HG02763 (cell line): ENCODE measurements at regions not wholly inside any gene's neighbourhood (a gene's known extent, or its start where the extent isn't known, plus 50 kb on each side); places are given as distances from the start of the nearest gene placed in this dataset.
A peak's percentile ranks its signal among the peaks of the same experiment; 100 is the strongest.
"Not testable (repeated sequence)": the region's sequence is repeated elsewhere in the genome, so short reads cannot be mapped to it uniquely, and the experiment has no call there.

Experiments
- ATAC-seq: cut with Tn5 transposase; IDR thresholded peaks from one replicate; pipeline ENCODE4 v1.9.1; 2021; ENCODE audit warnings: mild to moderate bottlenecking, moderate library complexity; ENCODE audit not compliant: unreplicated experiment

DNA sequence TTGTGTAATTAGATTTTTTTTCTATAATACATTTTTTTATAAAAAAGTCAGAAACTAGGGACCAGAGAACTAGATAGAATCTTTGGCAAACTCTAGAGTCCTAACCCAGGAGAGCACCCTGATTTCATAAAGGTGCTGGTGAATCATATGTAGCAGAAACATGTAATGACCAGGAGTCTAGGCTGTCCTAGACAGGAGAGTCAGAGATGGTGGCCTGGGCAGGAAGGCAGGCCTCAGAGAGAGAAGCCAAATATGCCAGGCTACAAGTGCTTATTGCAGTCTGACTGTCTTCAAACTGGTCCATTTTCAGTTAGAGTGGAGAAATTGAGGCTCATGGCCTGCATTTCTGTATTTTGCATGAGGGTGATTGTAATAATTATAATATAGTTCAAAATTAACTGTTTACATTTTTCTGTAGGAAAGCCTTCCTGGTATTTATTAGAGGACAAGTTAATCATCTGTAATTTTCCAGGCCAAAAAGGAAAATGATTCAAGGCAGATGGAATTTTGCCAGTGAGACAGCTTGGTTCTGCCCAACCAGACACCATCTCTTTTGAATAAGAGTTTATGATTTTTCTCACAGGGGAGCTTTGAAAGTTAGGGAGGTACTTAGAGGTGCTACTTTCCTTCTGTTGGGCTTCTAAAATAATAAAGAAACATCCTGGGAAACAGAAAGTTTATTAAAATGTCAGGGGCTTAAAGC lies 129.8 kb downstream of the S1PR1 start:
- ATAC-seq = no peak

DNA sequence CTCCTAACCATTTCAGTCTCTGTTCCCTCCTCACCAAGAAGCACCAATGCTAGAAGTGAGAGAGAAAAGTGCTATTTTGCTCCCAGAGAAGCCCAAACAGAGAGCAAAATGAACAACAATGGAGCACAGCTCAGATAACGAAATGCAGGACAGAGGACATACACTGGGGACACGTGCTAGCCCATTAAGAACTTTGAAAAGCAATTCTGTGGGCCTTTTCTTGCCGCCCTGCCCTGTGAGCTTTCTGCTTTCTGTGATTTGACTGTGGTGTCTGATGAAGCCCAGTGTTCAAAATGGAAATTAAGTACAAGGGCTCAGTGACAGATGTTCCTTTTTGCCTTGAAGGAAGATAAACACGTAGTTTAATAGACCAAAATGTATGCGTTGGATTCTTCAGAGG lies 130.8 kb downstream of the S1PR1 start:
- no peak for ATAC-seq

DNA sequence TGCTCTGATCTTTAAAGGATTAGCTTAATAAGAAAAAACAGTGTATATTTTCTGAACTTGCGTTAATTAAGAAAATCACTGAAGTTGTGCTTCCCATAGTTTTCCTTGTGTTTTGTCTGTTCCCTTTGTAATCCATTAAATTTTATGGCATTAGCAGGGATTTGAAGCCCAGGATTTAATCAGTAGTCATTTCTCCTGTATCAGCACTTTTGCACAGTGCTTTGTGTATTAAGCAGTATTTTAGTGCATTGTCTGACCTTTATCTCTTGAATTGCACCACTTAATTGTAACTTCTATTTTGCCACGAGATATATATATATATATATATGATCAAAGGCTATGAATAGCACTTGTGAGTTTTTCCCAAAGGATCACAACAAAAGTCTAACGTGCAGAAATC lies 133.7 kb downstream of the S1PR1 start:
- no peak for ATAC-seq

DNA sequence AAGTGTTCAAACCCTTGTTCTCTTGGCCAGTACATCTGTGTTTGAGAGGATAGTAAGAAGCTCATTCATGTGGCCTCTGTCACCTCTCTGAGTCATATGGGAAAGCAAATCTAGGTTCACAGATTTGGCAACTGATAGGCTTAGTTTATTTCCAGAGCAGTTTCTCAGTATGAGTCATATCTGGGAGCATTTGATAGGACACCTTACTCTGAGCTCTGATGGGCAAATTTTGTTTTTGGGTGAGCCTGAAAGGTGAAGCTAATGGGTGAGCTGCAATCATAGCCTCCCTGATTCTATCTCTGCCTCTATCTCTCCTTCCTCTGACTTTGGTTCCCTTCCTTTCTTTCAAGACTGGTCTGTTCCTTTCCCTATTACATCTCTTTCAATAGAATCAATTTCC lies 134.4 kb downstream of the S1PR1 start:
- peak; percentile 93 for ATAC-seq

DNA sequence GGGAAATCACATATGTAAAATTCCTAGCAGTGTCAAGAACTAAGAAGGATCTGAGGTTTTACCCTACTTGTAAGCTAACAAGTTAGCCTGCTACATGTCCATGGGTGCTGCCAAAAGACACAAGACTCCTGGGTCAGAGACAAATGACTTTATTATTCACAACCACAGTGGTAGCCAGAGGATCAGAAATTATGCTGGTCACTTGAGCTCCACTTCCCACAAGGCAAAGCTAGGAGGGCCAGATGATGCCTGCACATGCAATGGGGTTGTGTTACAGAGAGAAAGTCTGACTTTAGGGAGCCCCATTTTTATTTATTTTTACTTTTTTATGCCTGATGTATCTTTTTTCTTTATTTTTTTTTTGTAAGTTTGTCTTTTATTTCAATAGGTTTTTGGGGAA lies 136.8 kb downstream of the S1PR1 start:
- no peak for ATAC-seq

DNA sequence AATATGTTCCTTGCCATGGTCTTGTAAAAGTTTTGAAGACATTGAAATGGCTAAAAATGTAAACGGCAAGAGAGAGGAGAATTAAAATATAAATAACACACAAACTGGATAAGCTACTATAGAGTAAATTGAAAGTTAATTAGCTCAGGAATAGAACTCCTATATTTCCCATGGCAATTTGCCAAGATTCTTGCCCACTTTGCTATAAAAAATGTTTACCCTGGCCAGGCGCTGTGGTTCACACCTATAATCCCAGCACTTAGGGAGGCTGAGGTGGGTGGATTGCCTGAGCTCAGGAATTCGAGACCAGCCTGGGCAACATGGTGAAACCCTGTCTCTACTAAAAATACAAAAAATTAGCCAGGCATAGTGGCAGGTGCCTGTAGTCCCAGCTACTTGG lies 138.6 kb downstream of the S1PR1 start:
- not testable (repeated sequence) for ATAC-seq

DNA sequence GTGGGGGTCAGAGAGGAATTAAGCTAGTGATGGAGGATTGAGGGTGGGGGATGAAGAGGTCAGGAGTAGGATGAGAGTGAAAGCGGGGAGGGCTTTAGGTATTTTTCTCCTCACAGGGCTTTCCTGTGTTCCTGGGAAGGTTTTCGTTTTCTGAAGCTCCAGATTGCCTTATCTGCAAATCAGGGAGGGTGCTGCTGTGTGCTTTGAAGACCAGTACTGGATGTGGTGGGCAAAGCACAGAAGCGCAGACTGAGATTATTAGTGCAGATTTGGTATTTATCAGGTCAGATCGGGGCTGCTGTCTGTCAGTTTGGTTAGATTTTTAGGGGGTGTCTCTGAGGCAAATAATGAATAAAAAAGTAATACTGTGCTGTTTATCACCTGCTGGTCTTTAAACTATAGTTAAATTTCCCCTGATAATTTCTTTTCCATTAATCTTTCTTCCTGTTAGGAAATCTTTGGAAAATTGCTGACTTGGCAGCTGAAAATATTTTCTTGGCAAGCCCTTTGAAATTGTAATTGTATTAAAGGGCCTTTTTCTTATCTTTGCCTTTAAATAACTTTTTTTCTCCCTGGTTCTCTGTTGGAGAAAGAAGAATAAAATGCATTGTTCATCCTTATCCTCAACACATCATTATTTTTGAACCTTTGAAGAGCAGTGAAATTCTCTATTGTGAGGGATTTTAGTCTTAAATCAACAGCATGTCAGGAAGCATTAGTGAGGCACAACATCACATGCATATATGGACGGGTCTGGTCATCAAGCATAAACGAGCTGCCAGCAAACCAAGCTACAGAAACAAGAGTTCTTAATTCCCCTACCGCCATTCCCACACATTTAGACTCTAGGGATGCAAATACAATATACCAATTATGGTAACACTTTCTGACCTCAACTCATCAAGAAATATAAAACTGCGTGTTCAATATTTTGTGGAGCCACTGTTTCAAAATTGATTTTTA lies 139.6 kb downstream of the S1PR1 start:
- no peak for ATAC-seq

DNA sequence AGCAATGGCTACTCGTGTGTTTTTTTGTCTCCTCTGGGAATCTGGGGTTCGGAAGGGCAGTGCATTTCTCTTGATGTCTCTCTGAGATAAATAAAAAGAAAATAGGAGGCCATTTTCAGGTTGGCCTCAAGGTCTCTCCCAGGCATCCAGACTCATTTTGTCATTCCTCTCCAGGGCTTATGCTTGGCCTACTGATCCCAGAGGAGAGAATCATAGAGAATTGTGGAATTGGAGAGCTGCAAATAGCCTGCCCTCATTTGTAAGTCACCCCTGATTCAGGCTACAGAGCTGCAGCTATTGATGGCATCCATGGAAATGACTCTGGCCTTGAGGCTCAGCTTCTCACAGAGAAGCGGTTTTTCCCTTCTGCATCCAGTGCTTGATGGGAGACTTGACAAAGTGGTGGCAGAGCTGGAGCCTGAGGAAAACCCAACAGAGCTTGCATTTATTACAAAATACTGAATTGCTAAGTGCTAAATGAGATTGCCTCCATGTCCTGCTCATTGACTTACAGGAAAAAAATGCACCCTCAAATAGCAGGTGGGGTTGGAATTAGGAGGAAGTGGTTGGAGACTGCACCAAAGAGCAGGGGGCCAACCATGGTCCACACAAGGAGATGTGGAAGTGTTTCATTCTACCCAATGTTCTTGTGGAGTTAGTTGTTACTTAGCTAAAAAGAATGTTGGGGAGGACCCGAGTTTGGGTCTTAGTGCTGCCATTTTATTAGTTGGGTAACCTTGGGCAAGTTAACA lies 140.4 kb downstream of the S1PR1 start:
- no peak for ATAC-seq

DNA sequence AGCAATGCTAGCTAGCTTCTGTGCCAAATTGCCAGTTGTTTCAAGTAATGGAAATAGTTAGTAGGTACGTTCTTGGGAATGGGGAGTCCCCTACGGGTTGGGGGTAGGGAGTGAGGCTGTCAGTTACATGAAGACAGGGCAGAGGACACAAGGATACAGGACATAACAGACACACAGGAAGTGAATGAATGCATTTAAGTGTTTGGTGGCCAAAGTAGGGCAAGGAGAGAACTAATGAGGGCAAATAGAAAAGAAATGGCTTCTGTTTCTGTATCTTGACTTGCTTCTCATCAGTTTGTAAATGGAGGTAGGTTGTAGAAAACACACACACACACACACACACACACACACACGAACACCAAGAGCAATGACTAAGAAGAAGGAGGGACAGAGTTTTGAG lies 142.2 kb downstream of the S1PR1 start:
- ATAC-seq = no peak

DNA sequence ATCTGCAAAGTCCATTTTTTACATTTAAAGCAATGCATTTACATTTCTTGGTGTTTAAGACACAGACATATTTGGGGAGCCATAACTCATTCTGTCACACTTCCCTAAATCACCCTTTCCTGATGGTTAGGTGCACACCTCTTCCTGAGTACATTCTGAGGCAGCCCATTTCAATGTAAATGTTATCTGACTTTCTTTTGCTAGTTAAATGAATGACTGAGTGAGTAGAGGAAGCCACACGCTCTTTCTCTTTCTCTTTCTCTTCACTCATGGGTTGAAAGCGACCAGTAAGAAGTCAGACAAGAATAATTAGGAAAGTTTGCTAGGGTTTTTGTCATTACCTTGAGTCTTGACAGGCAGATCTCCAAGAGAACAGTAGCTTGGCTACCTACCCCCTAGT lies 143.1 kb downstream of the S1PR1 start:
- ATAC-seq = peak; percentile 98

DNA sequence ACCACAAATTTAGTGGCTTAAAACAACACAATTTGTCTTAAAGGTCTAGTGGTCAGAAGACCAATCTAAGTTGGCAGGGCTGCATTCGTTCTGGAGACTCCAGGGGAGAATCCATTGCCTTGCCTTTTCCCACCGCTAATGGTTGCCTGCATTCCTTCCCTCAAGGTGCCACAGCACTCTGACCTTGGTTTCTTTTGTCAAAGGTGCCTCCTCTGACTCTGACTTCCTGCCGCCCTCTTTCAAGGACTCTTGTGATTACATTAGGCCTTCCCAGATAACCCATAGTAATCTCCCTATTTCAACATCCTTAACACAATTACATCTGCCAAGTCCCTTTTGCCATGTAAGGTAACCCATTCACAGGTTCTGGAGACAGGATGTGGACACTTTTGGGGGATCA lies 145.3 kb downstream of the S1PR1 start:
- ATAC-seq = no peak

DNA sequence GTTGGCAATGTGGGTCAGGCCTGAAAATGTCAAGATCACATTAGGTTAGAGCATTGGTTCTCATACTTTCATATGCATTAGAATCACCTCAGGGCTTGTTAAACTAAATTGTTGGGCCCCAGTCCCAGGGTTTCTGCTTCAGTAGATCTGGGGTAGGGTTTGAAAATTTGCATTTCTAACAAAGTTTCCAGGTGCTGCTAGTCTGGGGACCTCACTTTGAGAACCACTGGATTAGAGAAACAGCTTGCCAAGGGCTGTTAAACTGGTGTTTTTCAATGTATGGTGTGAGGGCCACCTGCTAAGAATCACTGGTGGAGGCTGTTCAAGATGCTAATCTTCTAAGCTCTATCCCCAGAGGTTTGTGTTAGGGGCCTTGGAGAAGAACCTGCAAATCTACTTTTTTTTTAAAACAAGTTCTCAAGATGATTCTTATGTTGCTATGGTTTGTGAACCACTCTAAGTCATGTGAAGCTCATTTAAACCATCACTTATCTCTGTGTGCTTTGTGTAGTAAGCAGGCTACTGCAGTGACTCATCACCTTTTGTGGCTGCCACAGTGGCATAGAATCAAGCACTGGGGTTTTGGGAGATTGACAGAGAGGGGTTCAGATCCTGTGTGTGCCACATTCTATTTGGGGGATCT lies 152.2 kb downstream of the S1PR1 start:
- ATAC-seq = peak; percentile 83

DNA sequence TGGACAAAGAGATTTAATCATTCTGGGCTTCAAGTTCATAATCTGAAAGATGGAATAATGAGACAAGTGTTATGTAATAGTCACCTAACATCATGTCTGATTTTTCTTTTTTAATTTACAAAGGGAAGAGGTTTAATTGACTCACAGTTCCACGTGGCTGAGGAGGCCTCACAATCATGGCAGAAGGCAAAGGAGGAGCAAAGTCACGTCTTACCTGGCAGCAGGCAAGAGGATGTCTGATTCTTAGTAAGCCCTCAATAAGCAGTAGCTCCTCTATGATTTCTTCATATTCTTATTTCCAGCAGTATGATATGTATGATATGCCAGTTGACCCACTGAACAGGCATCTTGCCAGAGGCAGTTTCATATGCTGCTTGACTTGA lies 152.7 kb downstream of the S1PR1 start:
- no peak for ATAC-seq

DNA sequence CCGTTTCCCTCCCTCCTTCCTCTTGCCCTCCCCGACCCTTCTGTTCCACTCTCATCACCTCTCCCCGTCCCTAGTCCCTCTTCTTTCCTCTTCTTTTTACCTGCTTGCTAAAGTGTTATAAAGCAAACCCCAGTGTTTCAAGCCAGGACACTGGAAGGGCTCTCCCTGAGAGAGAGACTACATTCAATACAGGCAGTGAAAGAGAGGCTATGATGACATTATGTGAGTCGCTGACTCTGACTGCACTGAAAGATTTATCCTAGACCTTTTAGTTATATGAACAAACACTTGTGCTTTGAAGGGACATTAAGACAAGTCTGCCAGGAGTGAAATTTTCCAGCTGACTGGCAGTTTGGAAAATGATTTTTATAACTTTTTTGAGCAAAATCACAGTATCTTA lies 155.7 kb downstream of the S1PR1 start:
- ATAC-seq = no peak

DNA sequence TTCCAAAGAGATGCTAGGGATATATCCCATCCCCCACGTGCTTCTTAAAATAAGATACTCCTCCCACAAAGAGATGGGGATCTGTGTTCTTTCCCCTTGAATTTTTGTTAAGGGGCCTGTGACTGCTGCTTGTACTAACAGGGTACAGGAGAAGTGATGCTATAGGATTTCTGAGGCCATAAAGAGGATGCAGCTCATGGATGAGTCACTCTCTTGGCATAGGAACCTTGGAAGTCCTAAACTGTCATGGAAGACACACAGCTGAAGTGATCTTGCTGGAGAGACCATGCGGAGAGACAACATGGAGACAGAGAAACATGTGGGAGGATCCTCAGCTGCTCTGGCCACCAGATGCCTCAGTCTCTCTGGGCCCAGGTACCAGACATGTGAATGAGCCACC lies 157.2 kb downstream of the S1PR1 start:
- ATAC-seq = no peak

DNA sequence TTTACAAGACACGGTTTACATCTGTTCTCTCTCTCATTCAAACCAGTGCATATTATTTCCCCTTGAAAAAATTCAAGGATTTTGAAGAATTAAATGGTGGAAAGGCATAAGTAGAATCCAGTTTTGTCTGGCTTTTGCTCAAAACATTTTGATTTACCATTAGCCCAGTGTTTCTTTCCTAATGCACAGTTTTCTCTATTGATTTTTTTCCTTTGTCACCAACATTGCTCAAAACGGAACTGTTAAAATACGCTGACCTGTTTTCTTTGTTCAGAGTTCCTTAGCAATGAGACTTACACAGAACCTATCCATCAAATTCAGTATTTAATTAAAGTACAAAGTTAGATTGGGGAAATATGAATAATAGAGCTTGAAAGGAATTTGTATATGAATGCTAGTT lies 162.4 kb downstream of the S1PR1 start:
- ATAC-seq = no peak

DNA sequence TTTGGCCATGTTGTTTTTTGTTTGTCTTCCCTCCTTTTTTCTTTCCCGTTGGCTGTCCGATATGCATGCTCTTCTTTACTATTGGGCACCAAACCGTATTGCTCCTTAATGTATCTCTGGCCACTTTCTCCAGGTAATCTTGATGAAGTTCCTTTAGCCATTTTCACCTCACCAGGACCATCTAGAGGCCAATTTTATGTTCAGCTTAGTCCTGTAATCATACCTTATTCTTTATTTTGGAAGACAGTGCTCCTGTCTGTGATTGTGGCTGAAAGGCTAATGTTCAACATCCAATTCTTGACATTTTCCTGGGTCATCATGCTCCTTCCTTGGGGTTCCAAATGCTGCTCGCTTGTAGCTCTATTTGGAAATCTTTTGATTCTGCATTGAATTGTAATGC lies 169.5 kb downstream of the S1PR1 start:
- ATAC-seq = no peak

DNA sequence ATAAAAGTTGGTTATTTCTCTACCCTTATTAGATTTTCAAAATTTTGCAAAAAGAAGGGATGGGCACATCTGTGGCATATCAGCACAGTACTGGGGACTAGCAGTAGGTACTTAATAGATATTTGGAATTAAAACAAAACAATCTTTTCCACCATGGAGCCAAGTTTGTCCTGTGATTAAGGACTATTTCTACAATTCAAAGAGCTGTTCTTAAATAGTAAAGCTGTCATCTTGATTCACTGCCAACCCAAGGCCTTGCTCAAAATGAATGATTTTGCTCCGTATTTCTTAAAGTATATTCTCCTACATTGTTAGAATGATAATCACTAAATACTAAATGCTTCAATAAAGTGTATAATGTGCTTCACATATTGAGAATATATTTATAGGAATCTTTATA lies 169.9 kb downstream of the S1PR1 start:
- no peak for ATAC-seq

DNA sequence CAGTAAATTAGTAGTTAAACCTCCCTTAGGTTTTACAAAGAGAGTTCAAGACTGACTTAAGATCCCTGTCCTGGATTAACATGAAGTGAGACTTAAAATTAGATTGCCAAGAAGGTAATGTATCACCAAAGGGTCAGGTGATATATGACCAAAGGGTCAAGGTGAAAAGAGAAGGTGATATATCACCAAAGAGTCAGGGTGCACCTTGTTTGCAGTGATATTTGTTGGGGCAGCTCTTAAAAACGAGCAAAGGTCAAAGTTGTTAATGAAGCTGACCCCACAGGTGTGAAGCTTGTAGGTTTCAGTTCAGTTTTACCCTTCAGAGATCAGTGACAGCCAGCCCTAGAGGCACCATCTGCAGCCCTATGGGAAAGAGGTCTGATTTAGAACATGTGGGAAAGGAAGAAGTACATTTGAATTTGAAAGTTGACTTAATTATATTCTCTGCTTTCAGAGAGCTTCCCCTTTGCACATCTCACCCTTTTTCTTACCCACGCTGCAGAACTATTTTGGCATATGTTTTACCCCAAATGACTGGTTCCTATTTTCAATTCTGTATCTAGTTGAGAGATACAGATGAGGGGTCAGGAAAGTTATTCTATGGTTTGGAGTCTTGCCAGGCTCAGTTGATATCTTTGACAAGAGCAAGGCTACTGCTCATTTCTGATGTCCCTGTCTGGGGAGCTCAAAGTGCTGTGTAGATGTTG lies 170.8 kb downstream of the S1PR1 start:
- peak; percentile 79 for ATAC-seq

DNA sequence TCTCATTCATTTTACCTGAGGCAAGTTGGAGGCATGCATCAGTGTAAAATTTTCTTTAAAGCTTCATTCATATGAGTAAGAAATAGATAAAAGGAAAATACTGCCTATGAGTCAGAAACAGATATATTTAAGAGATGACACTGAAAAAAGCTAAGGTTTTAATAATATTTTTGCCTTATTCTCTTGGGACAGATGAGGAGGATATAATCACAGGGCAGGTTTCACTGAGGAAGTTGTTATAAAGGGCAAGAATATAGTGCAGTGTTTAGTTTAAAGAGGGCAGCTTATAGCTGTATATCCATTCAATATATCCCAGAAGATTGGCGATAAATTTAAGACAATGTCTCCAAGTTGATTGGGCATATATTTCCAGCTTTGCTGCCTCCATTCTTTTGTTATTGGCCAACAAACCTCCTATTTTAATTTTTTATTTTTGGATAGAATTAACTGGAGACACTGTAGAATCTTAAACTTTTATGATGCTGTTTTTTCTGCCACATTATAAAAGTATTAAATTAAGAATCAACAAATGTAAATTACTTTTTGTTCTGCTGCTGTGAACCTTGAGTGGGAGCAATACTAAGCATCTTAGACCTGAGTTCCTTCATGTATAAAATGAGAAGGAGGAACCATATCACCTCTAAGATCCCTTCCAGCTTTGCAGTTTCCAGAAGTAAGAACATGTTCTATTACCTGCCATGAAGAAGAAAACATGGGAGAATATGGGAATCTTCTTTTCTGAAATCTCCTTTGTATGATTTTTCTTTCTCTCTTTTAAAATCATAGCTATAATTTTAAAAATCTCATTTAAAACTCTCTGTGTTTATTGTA lies 171.6 kb downstream of the S1PR1 start:
- ATAC-seq = peak; percentile 3
